ENCODE measurements at regions not wholly inside any gene's neighbourhood (a gene's known extent, or its start where the extent isn't known, plus 50 kb on each side); places are given as distances from the start of the nearest gene placed in this dataset.

DNA sequence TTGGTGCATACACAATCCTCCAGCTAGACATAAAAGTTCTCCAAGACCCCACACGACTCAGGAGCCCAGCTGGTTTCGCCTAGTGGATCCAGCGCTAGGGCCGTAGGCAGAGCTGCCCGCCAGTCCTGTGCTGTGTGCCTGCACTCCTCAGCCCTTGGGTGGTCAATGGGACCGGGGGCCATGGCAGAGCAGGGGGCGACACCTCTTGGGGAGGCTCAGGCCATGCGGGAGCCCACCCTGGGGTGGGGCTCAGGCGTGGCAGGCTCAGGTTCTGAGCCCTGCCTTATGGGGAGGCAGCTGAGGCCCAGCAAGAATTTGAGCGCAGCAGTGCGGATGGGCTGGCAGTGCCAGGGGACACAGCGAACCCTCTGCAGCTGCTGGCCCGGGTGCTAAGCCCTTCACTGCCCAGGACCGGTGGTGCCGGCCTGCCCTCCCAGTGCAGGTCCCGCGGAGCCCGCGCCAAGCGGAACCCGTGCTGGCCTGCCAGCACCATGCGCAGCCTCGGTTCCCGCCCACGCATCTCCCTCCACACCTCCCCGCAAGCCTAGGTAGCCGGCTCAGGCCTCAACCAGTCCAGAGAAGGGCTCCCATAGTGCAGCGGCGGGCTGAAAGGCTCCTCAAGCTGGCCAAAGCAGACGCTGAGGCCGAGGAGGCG lies 1566.6 kb upstream of the SLC39A10 start:
- no peak for DNase-seq
- H3K27ac ChIP-seq (ENCODE audit: low read depth in 1 of 2, low read length in 2 of 2), result no peak overlapping the region
- Mint-ChIP-seq H3K27me3 (ENCODE audit: low read depth in 3 of 3) (no peaks in the 10 kb centered on the region), H3K36me3 (no peaks in the 10 kb centered on the region), H3K27ac (no peak overlapping the region), H3K4me1 (no peaks in the 10 kb centered on the region), H3K9me3 (peaks cover 2 to 12% (median 6%) of the 10 kb centered on the region in 7 donors), H3K4me3 (no peak overlapping the region)
- H2AFZ ChIP-seq (ENCODE audit: insufficient read depth, low read depth, low read length, poor library complexity, severe bottlenecking), result no peak overlapping the region
- no peaks in the 10 kb centered on the region for H3K79me2 ChIP-seq (ENCODE audit: insufficient read depth, low read length)
- no peaks in the 10 kb centered on the region for H3K27me3 ChIP-seq (ENCODE audit: control insufficient read depth in 2 of 2, insufficient read depth in 2 of 2, low read length in 2 of 2)
- intact Hi-C loops (cut with micrococcal nuclease), result no loop called here
- H3K4me3 ChIP-seq (replicated peaks in 1 of 3; ENCODE audit: low read depth in 2 of 3, low read length in 3 of 3), result no peak overlapping the region
- no peaks in the 10 kb centered on the region for H3K36me3 ChIP-seq (replicated peaks in 1 of 2; ENCODE audit: control insufficient read depth in 1 of 2, insufficient read depth in 2 of 2, low read length in 2 of 2)
- H3K4me1 ChIP-seq (ENCODE audit: control insufficient read depth in 1 of 2, insufficient read depth in 2 of 2, low read length in 2 of 2), result no peaks in the 10 kb centered on the region
- WGBS (ENCODE audit: insufficient coverage), result 96% methylated on average over 24 of the region's 32 CpGs
- peaks cover 7 to 13% of the 10 kb centered on the region in 2 donors for H3K9me3 ChIP-seq (replicated peaks in 1 of 2; ENCODE audit: control insufficient read depth in 1 of 2, insufficient read depth in 1 of 2, low read length in 2 of 2)
- H4K20me1 ChIP-seq (ENCODE audit: insufficient read depth, low read length), result no peaks in the 10 kb centered on the region
- TF ChIP-seq, protein P1, sequence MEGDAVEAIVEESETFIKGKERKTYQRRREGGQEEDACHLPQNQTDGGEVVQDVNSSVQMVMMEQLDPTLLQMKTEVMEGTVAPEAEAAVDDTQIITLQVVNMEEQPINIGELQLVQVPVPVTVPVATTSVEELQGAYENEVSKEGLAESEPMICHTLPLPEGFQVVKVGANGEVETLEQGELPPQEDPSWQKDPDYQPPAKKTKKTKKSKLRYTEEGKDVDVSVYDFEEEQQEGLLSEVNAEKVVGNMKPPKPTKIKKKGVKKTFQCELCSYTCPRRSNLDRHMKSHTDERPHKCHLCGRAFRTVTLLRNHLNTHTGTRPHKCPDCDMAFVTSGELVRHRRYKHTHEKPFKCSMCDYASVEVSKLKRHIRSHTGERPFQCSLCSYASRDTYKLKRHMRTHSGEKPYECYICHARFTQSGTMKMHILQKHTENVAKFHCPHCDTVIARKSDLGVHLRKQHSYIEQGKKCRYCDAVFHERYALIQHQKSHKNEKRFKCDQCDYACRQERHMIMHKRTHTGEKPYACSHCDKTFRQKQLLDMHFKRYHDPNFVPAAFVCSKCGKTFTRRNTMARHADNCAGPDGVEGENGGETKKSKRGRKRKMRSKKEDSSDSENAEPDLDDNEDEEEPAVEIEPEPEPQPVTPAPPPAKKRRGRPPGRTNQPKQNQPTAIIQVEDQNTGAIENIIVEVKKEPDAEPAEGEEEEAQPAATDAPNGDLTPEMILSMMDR (IDR thresholded peaks at IDR 0.05), result no peak
- H3K4me2 ChIP-seq (replicated peaks; ENCODE audit: extremely low read depth, low read length, poor library complexity, severe bottlenecking), result no peak overlapping the region
- no peak overlapping the region for H3K9ac ChIP-seq (ENCODE audit: insufficient read depth, low read length, poor library complexity, severe bottlenecking)

GRCh38 chr2:194087089-194087958 lies 1569.7 kb upstream of the SLC39A10 start:
- no peak overlapping the region for H3K9ac ChIP-seq (ENCODE audit: insufficient read depth, low read length, poor library complexity, severe bottlenecking)
- Mint-ChIP-seq H3K36me3 (no peaks in the 10 kb centered on the region), H3K27me3 (ENCODE audit: low read depth in 3 of 3) (peaks cover 0 to under 1% (median 0%) of the 10 kb centered on the region in 3 donors), H3K4me3 (no peak overlapping the region), H3K9me3 (peaks cover 0 to 12% (median 6%) of the 10 kb centered on the region in 7 donors), H3K4me1 (no peaks in the 10 kb centered on the region), H3K27ac (no peak overlapping the region)
- intact Hi-C loops (cut with micrococcal nuclease), result no loop called here
- H3K9me3 ChIP-seq (replicated peaks in 1 of 2; ENCODE audit: control insufficient read depth in 1 of 2, insufficient read depth in 1 of 2, low read length in 2 of 2), result peaks cover 7 to 13% of the 10 kb centered on the region in 2 donors
- no peak overlapping the region for H2AFZ ChIP-seq (ENCODE audit: insufficient read depth, low read depth, low read length, poor library complexity, severe bottlenecking)
- no peak for DNase-seq
- TF ChIP-seq, protein P1 (IDR thresholded peaks at IDR 0.05), result no peak
- no peaks in the 10 kb centered on the region for H3K79me2 ChIP-seq (ENCODE audit: insufficient read depth, low read length)
- no peak overlapping the region for H3K4me2 ChIP-seq (replicated peaks; ENCODE audit: extremely low read depth, low read length, poor library complexity, severe bottlenecking)
- no peaks in the 10 kb centered on the region for H3K4me1 ChIP-seq (ENCODE audit: control insufficient read depth in 1 of 2, insufficient read depth in 2 of 2, low read length in 2 of 2)
- H3K4me3 ChIP-seq (replicated peaks in 1 of 3; ENCODE audit: low read depth in 2 of 3, low read length in 3 of 3), result no peak overlapping the region
- no peaks in the 10 kb centered on the region for H4K20me1 ChIP-seq (ENCODE audit: insufficient read depth, low read length)
- WGBS (ENCODE audit: insufficient coverage), result no CpG with 5 or more reads among the region's 2 CpGs
- H3K27ac ChIP-seq (ENCODE audit: low read depth in 1 of 2, low read length in 2 of 2), result no peak overlapping the region
- no peaks in the 10 kb centered on the region for H3K36me3 ChIP-seq (replicated peaks in 1 of 2; ENCODE audit: control insufficient read depth in 1 of 2, insufficient read depth in 2 of 2, low read length in 2 of 2)
- no peaks in the 10 kb centered on the region for H3K27me3 ChIP-seq (ENCODE audit: control insufficient read depth in 2 of 2, insufficient read depth in 2 of 2, low read length in 2 of 2)

Measured in CD14-positive monocyte (primary cell).